ENCODE measurements at regions not wholly inside any gene's neighbourhood (a gene's known extent, or its start where the extent isn't known, plus 50 kb on each side); places are given as distances from the start of the nearest gene placed in this dataset.
"Not testable (repeated sequence)": the region's sequence is repeated elsewhere in the genome, so short reads cannot be mapped to it uniquely, and the experiment has no call there.

- no peak for DNase-seq (ENCODE audit: low spot score, unreplicated experiment)
- TF ChIP-seq, protein P1, sequence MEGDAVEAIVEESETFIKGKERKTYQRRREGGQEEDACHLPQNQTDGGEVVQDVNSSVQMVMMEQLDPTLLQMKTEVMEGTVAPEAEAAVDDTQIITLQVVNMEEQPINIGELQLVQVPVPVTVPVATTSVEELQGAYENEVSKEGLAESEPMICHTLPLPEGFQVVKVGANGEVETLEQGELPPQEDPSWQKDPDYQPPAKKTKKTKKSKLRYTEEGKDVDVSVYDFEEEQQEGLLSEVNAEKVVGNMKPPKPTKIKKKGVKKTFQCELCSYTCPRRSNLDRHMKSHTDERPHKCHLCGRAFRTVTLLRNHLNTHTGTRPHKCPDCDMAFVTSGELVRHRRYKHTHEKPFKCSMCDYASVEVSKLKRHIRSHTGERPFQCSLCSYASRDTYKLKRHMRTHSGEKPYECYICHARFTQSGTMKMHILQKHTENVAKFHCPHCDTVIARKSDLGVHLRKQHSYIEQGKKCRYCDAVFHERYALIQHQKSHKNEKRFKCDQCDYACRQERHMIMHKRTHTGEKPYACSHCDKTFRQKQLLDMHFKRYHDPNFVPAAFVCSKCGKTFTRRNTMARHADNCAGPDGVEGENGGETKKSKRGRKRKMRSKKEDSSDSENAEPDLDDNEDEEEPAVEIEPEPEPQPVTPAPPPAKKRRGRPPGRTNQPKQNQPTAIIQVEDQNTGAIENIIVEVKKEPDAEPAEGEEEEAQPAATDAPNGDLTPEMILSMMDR (IDR thresholded peaks at IDR 0.05; ENCODE audit: unreplicated experiment), result no peak
These were observed 1151.3 kb upstream of the CRIM1 start for GRCh38 chr2:35204323-35204722.

DNA sequence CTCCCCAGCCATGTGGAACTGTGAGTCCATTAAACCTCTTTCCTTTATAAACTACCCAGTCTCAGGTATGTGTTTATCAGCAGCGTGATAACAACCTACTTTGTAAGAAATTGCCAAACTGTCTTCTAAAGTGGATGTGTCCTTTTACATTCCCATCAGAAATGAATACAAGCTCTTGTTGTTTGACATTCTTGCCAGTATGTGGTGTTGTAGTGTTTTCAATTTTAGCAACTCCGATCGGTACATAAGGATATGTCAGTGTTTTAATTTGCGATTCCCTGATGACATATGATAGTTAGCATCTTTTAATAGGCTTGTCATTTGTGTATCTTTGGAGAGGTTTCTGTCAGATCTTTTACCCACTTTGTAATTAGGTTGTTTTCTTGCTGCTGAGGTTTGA lies 1156.3 kb upstream of the CRIM1 start:
- Mint-ChIP-seq H3K27ac (no peak overlapping the region), H3K9me3 (ENCODE audit: low read depth) (peaks cover 7% of the 10 kb centered on the region), H3K4me3 (ENCODE audit: low read depth) (no peak overlapping the region), H3K27me3 (no peaks in the 10 kb centered on the region), H3K36me3 (ENCODE audit: insufficient read depth) (no peaks in the 10 kb centered on the region), H3K4me1 (ENCODE audit: low read depth) (no peaks in the 10 kb centered on the region)
- TF ChIP-seq, protein P1 (IDR thresholded peaks at IDR 0.05; ENCODE audit: unreplicated experiment), result no peak
- DNase-seq (ENCODE audit: low spot score, unreplicated experiment), result no peak

More at GRCh38 chr2:35204323-35204722, 1151.3 kb upstream of the CRIM1 start:
- H3K27ac Mint-ChIP-seq, result no peak overlapping the region
- H3K27me3 Mint-ChIP-seq, result no peaks in the 10 kb centered on the region
- H3K9me3 Mint-ChIP-seq (ENCODE audit: low read depth), result peaks cover 4% of the 10 kb centered on the region
- H3K4me3 Mint-ChIP-seq (ENCODE audit: low read depth), result no peak overlapping the region
- H3K36me3 Mint-ChIP-seq (ENCODE audit: insufficient read depth), result no peaks in the 10 kb centered on the region
- no peaks in the 10 kb centered on the region for H3K4me1 Mint-ChIP-seq (ENCODE audit: low read depth)

DNA sequence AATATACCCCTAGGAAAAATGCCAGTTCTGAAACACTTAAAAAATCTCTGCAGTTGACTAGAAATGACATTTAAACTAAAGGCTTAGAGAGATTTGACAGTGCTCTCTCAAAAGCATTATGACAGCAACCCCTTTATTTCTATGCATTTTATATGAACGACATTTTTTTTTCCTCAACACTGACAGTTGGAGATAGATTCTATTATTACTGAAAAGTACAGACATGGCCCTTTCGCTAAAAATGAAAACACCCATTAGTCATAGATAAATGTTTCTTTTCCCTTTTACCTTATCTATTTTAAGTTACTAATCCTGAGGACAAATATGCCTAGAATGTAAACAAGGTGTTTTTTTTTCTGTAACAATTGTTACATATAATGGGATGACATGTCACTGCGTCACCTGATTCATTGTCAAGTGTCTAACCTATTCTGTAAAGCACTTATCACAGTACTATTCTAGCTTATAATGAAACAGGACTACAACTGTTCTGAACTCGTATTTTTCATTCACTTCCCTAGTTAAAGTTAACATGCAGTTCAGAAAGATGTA lies 1169.6 kb upstream of the CRIM1 start:
- no peak overlapping the region for H3K4me3 Mint-ChIP-seq (ENCODE audit: low read depth)

DNA sequence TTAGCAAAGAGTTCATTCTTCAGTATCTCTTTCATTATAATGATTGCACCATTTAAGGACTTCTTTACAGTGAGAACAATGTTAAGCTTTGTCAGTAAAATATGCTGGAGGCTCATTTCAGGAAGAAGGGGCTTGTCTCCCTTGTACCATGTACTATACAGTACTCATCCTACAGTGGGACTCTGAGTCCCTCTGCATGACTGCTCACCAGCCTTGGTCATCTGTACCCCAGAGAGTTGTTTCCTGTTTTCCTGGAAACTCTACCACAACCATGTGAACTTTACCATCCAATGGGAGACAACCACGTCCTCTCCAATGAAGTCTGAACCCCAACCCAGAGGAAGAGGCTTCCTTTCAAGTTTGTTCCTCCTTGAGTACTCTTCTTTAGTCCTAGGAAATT lies 1171.1 kb upstream of the CRIM1 start:
- Mint-ChIP-seq H3K27me3 (no peaks in the 10 kb centered on the region), H3K4me3 (ENCODE audit: low read depth) (no peak overlapping the region), H3K36me3 (ENCODE audit: insufficient read depth) (no peaks in the 10 kb centered on the region), H3K4me1 (ENCODE audit: low read depth) (no peaks in the 10 kb centered on the region), H3K9me3 (ENCODE audit: low read depth) (peaks cover 3% of the 10 kb centered on the region), H3K27ac (no peak overlapping the region)
- TF ChIP-seq, protein P1 (IDR thresholded peaks at IDR 0.05; ENCODE audit: unreplicated experiment), result no peak
- DNase-seq (ENCODE audit: low spot score, unreplicated experiment), result no peak

More for the DNA sequence above, 1169.6 kb upstream of the CRIM1 start:
- Mint-ChIP-seq H3K27me3 (no peaks in the 10 kb centered on the region), H3K4me1 (ENCODE audit: low read depth) (no peaks in the 10 kb centered on the region), H3K36me3 (ENCODE audit: insufficient read depth) (no peaks in the 10 kb centered on the region), H3K27ac (no peak overlapping the region), H3K9me3 (ENCODE audit: low read depth) (peaks cover 4% of the 10 kb centered on the region)
- no peak for DNase-seq (ENCODE audit: low spot score, unreplicated experiment)
- TF ChIP-seq, protein P1 (IDR thresholded peaks at IDR 0.05; ENCODE audit: unreplicated experiment), result no peak

- H3K4me3 Mint-ChIP-seq (ENCODE audit: low read depth); H3K27me3 Mint-ChIP-seq; DNase-seq (ENCODE audit: low spot score, unreplicated experiment): not testable (repeated sequence)
These were observed 1178.9 kb upstream of the CRIM1 start for GRCh38 chr2:35176726-35177125.

GRCh38 chr2:35174845-35175244 lies 1180.7 kb upstream of the CRIM1 start:
- H3K36me3 Mint-ChIP-seq (ENCODE audit: insufficient read depth), result no peaks in the 10 kb centered on the region
- TF ChIP-seq, protein P1 (IDR thresholded peaks at IDR 0.05; ENCODE audit: unreplicated experiment), result no peak
- H3K4me1 Mint-ChIP-seq (ENCODE audit: low read depth), result peaks cover 15% of the 10 kb centered on the region
- no peak overlapping the region for H3K4me3 Mint-ChIP-seq (ENCODE audit: low read depth)
- DNase-seq (ENCODE audit: low spot score, unreplicated experiment), result no peak
- no peaks in the 10 kb centered on the region for H3K9me3 Mint-ChIP-seq (ENCODE audit: low read depth)
- H3K27me3 Mint-ChIP-seq, result no peaks in the 10 kb centered on the region
- H3K27ac Mint-ChIP-seq, result no peak overlapping the region

More at GRCh38 chr2:35176726-35177125, 1178.9 kb upstream of the CRIM1 start:
- not testable (repeated sequence) for H3K9me3 Mint-ChIP-seq (ENCODE audit: low read depth); H3K27ac Mint-ChIP-seq; H3K36me3 Mint-ChIP-seq (ENCODE audit: insufficient read depth)
- peaks cover 15% of the 10 kb centered on the region for H3K4me1 Mint-ChIP-seq (ENCODE audit: low read depth)
